Endothelial cell of umbilical vein (primary cell): ENCODE measurements at regions not wholly inside any gene's neighbourhood (a gene's known extent, or its start where the extent isn't known, plus 50 kb on each side); places are given as distances from the start of the nearest gene placed in this dataset.

ENCODE experiments used
- BruUV-seq: library from RNA; stranded (reverse); fragments of 400-500 nt; replicated peaks from 2 replicates; lab custom pipeline; 2021; lab: Mats Ljungman, UMichigan
- CTCF ChIA-PET: fragments of 300-600, 350-600 bp; sonication (Branson Sonifier 250); formaldehyde crosslinking; loops from one replicate; lab custom pipeline; 2021; ENCODE audit warnings: antibody characterized with exemption, inconsistent platforms; lab: Charles Lee
- POLR2A ChIA-PET: fragments of 300-600, 350-600 bp; sonication (Branson Sonifier 250); formaldehyde crosslinking; loops from one replicate; lab custom pipeline; 2021; ENCODE audit warnings: antibody characterized with exemption, inconsistent platforms; lab: Charles Lee
- DNase-seq: peaks from one replicate; pipeline ENCODE4 v3.0.0-alpha.2; 2011; ENCODE audit warnings: low read depth, low spot score
- FAIRE-seq: peaks from 2 replicates; lab custom pipeline; 2011; peaks lifted over from hg19 to GRCh38; lab: Jason Lieb, UNC
- H2AFZ ChIP-seq: 2 replicates; pipeline ENCODE4 v1.6.0; 2012; ENCODE audit warnings: low read depth, low read length, control low read depth, inconsistent platforms
- H3K27ac ChIP-seq: 2 replicates; pipeline ENCODE4 v1.5.1; 2011; ENCODE audit warnings: low read depth, mild to moderate bottlenecking, control low read depth, low read length, moderate library complexity; ENCODE audit not compliant: insufficient read depth
- H3K27me3 ChIP-seq, 2 experiments: 2 replicates each; pipeline versions ENCODE4 v1.6.0 to v1.6.1; 2011; ENCODE audit warnings: low read length in 2 of 2, mixed read lengths in 1 of 2; ENCODE audit not compliant: control insufficient read depth in 2 of 2, insufficient read depth in 2 of 2
- H3K36me3 ChIP-seq, 2 experiments: 2 replicates in 1 of 2; 3 replicates in 1 of 2; pipeline ENCODE4 v1.5.1; 2011; ENCODE audit warnings: low read length in 2 of 2, mild to moderate bottlenecking in 1 of 2, moderate library complexity in 1 of 2; ENCODE audit not compliant: control insufficient read depth in 2 of 2, insufficient read depth in 2 of 2; ENCODE audit errors: extremely low read depth in 1 of 2
- H3K4me1 ChIP-seq: 3 replicates; pipeline ENCODE4 v1.5.1; 2011; ENCODE audit warnings: mild to moderate bottlenecking, low read length; ENCODE audit not compliant: control insufficient read depth, insufficient read depth; ENCODE audit errors: extremely low read depth
- H3K4me2 ChIP-seq: 2 replicates; pipeline ENCODE4 v1.6.1; 2011; ENCODE audit warnings: low read length, control low read depth, mixed read lengths; ENCODE audit not compliant: insufficient read depth
- H3K4me3 ChIP-seq, 3 experiments: fragments of 200-600 bp in 1 of 3; sonication (generic), shearing (Covaris generic) in 1 of 3; replicated peaks in 1 of 3; 2 replicates each; pipeline ENCODE4 v1.5.1; 2011 to 2016; ENCODE audit warnings: control low read depth in 3 of 3, low read length in 3 of 3, mild to moderate bottlenecking in 2 of 3, inconsistent platforms in 1 of 3, low read depth in 1 of 3, moderate library complexity in 1 of 3; ENCODE audit not compliant: insufficient read depth in 1 of 3
- H3K79me2 ChIP-seq: 2 replicates; pipeline ENCODE4 v1.6.0; 2012; ENCODE audit warnings: low read length, inconsistent platforms; ENCODE audit not compliant: control insufficient read depth, insufficient read depth
- H3K9ac ChIP-seq: replicated peaks from 2 replicates; pipeline ENCODE3; 2011; ENCODE audit warnings: low read length, control low read depth; ENCODE audit not compliant: insufficient read depth; ENCODE audit errors: extremely low read depth
- H3K9me1 ChIP-seq: replicated peaks from 3 replicates; pipeline ENCODE4 v1.6.0; 2011; ENCODE audit warnings: mild to moderate bottlenecking, low read length; ENCODE audit not compliant: control insufficient read depth, insufficient read depth; ENCODE audit errors: extremely low read depth
- H3K9me3 ChIP-seq: replicated peaks from 2 replicates; pipeline ENCODE4 v1.5.1; 2012; ENCODE audit warnings: low read length, inconsistent platforms; ENCODE audit not compliant: control insufficient read depth, insufficient read depth
- H4K20me1 ChIP-seq: replicated peaks from 2 replicates; pipeline ENCODE3; 2011; ENCODE audit warnings: mild to moderate bottlenecking, low read length; ENCODE audit not compliant: control insufficient read depth, insufficient read depth; ENCODE audit errors: extremely low read depth
- CTCF ChIP-seq, 2 donors: IDR thresholded peaks; 1 replicate in 1 of 2; 2 replicates in 1 of 2; pipeline ENCODE4 v1.5.1; 2011; ENCODE audit warnings: low read length in 2 of 2, mild to moderate bottlenecking in 2 of 2, moderate library complexity in 2 of 2, control low read depth in 1 of 2, inconsistent platforms in 1 of 2, low read depth in 1 of 2; ENCODE audit not compliant: insufficient read depth in 1 of 2; ENCODE audit errors: extremely low read depth in 1 of 2
- EZH2 ChIP-seq: IDR thresholded peaks from 2 replicates; pipeline ENCODE4 v1.6.1; 2012; ENCODE audit warnings: borderline replicate concordance, low read depth, mild to moderate bottlenecking, moderate library complexity, low read length, inconsistent platforms; ENCODE audit not compliant: severe bottlenecking
- FOS ChIP-seq: IDR thresholded peaks from 2 replicates; pipeline ENCODE4 v1.6.1; 2011; ENCODE audit warnings: mild to moderate bottlenecking, low read length, moderate library complexity, borderline replicate concordance; ENCODE audit not compliant: insufficient read depth
- GATA2 ChIP-seq: IDR thresholded peaks from 2 replicates; pipeline ENCODE4 v1.7.0; 2011; ENCODE audit warnings: low read depth, mild to moderate bottlenecking, moderate library complexity, mixed read lengths, low read length; ENCODE audit not compliant: insufficient read length, insufficient read depth
- JUN ChIP-seq: IDR thresholded peaks from 2 replicates; pipeline ENCODE4 v1.6.1; 2011; ENCODE audit warnings: borderline replicate concordance, low read depth; ENCODE audit not compliant: insufficient read length, insufficient read depth
- MAX ChIP-seq: IDR thresholded peaks from 2 replicates; pipeline ENCODE4 v1.6.1; 2011; ENCODE audit not compliant: insufficient read depth, insufficient read length
- MYC ChIP-seq: IDR thresholded peaks from one replicate; pipeline ENCODE4 v1.6.1; 2011; ENCODE audit warnings: mild to moderate bottlenecking, low read depth, low read length
- POLR2A ChIP-seq: IDR thresholded peaks from 2 replicates; pipeline ENCODE4 v1.6.1; 2012; ENCODE audit warnings: low read depth, mild to moderate bottlenecking, control low read depth, low read length
- POLR2AphosphoS5 ChIP-seq: IDR thresholded peaks from 2 replicates; pipeline ENCODE4 v1.6.1; 2012; ENCODE audit warnings: low read depth, mild to moderate bottlenecking, control low read depth, low read length, moderate library complexity; ENCODE audit not compliant: insufficient read depth
- dilution Hi-C: fragments of 300-500 bp; cut with MboI; formaldehyde crosslinking; loops from one replicate; pipeline ENCODE4 v1.15.0; 2019; ENCODE audit warnings: low sequenced_read_pairs; ENCODE audit not compliant: extremely low pct_ligation_motif_present
- intact Hi-C: fragments of 100-400 bp; cut with micrococcal nuclease; formaldehyde crosslinking; loops from one replicate; pipeline ENCODE4 v1.10.0; 2022

GRCh38 chr12:76223869-76224268 is 124.3 kb downstream of the BBS10 start:
- H3K9me3 ChIP-seq = no peaks in the 10 kb centered on the region
- H3K27me3 ChIP-seq = no peaks in the 10 kb centered on the region
- peak overlapping the region; percentile 51 for H3K4me2 ChIP-seq
- peak overlapping the region; percentile 23 for H3K9ac ChIP-seq
- ChIA-PET CTCF (interaction anchor here (1.0 to 1.6 kb wide), 2 partner anchors 36 to 124 kb away, joined by 3 to 4 read pairs; partner anchors contain the start of gene BBS10), POLR2A (no interaction called here)
- H3K36me3 ChIP-seq = no peaks in the 10 kb centered on the region
- H2AFZ ChIP-seq = no peak overlapping the region
- FAIRE-seq (no peak), DNase-seq (peak; percentile 15)
- H3K4me3 ChIP-seq = no peak overlapping the region
- BruUV-seq = no TSS peak
- H3K9me1 ChIP-seq = no peaks in the 10 kb centered on the region
- intact Hi-C loops = no loop called here
- no peaks in the 10 kb centered on the region for H3K79me2 ChIP-seq
- H3K27ac ChIP-seq = no peak overlapping the region
- H4K20me1 ChIP-seq = no peaks in the 10 kb centered on the region
- no peak for TF ChIP-seq JUN
- TF ChIP-seq POLR2A = no peak
- TF ChIP-seq MAX = no peak
- TF ChIP-seq GATA2 = peak; percentile 43
- dilution Hi-C loops = no loop called here
- peaks cover 35% of the 10 kb centered on the region for H3K4me1 ChIP-seq

GRCh38 chr12:76220980-76221379 is 127.2 kb downstream of the BBS10 start:
- Histone ChIP-seq H3K36me3 (no peaks in the 10 kb centered on the region), H3K9me3 (no peaks in the 10 kb centered on the region), H3K27ac (no peak overlapping the region), H3K9ac (no peak overlapping the region), H2AFZ (no peak overlapping the region), H3K4me2 (peak overlapping the region; percentile 2), H3K4me3 (no peak overlapping the region), H3K79me2 (no peaks in the 10 kb centered on the region), H3K9me1 (no peaks in the 10 kb centered on the region), H3K27me3 (no peaks in the 10 kb centered on the region), H4K20me1 (no peaks in the 10 kb centered on the region), H3K4me1 (peaks cover 21% of the 10 kb centered on the region)
- DNase-seq (no peak), FAIRE-seq (no peak)
- no TSS peak for BruUV-seq
- no peak for TF ChIP-seq EZH2
- TF ChIP-seq MAX = no peak
- TF ChIP-seq GATA2 = no peak
- no peak for TF ChIP-seq POLR2AphosphoS5
- no peak for TF ChIP-seq MYC
- TF ChIP-seq CTCF (IDR thresholded peaks at IDR 0.05; ENCODE audit: extremely low read depth in 1 of 2, insufficient read depth in 1 of 2, low read depth in 1 of 2, low read length in 2 of 2) = no peak
- TF ChIP-seq JUN = no peak
- no peak for TF ChIP-seq FOS
- TF ChIP-seq POLR2A = no peak
- dilution Hi-C loops (no loop called here), intact Hi-C loops (no loop called here)
- ChIA-PET POLR2A (no interaction called here), CTCF (interaction anchor here (0.8 to 2.1 kb wide), 2 partner anchors 62 to 88 kb away, joined by 3 to 5 read pairs; no protein-coding TSS in a partner anchor)
